GM23248 (cell line): ENCODE measurements at regions not wholly inside any gene's neighbourhood (a gene's known extent, or its start where the extent isn't known, plus 50 kb on each side); places are given as distances from the start of the nearest gene placed in this dataset.

Experiments
- EZH2 ChIP-seq: fragments of 200-600 bp; sonication (generic); IDR thresholded peaks from 2 replicates; pipeline ENCODE4 v1.6.1; 2018; ENCODE audit warnings: antibody characterized with exemption, mild to moderate bottlenecking; ENCODE audit not compliant: insufficient read depth, poor library complexity, severe bottlenecking
- EZH2phosphoT487 ChIP-seq: fragments of 200-600 bp; sonication (generic); IDR thresholded peaks from 2 replicates; pipeline ENCODE4 v1.6.1; 2018; ENCODE audit warnings: antibody characterized with exemption, moderate library complexity, mild to moderate bottlenecking, low read depth; ENCODE audit not compliant: insufficient read depth

GRCh38 chr4:104615496-104615895 lies 120.8 kb upstream of the CXXC4 start:
- TF ChIP-seq EZH2, result no peak
- TF ChIP-seq EZH2phosphoT487, result no peak
